NCI-H460 (cell line): ENCODE measurements at regions not wholly inside any gene's neighbourhood (a gene's known extent, or its start where the extent isn't known, plus 50 kb on each side); places are given as distances from the start of the nearest gene placed in this dataset.

Experiments used
- DNase-seq: peaks from one replicate; pipeline ENCODE4 v3.0.0-alpha.2; 2016; ENCODE audit warnings: low read depth; ENCODE audit errors: extremely low read depth

DNA sequence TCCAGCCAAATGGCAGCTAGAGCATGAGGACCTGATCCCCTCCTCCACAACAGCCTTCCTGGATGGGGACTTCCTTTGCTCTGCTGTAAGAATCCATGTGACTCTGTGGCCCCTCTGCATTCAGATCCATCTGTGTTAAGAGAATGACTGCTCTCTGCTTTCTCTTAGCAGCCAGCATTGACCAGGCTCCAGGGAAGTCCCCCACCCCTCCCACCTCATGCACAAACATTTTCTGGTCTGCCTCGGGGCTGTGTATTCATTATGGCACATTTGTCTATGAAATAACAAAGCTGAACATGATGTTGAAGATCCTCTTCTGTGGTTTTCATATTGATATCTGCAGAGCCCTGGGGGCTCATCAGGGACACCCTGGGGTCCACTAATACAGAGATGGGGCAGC is 201.7 kb downstream of the NUAK1 start:
- no peak for DNase-seq

DNA sequence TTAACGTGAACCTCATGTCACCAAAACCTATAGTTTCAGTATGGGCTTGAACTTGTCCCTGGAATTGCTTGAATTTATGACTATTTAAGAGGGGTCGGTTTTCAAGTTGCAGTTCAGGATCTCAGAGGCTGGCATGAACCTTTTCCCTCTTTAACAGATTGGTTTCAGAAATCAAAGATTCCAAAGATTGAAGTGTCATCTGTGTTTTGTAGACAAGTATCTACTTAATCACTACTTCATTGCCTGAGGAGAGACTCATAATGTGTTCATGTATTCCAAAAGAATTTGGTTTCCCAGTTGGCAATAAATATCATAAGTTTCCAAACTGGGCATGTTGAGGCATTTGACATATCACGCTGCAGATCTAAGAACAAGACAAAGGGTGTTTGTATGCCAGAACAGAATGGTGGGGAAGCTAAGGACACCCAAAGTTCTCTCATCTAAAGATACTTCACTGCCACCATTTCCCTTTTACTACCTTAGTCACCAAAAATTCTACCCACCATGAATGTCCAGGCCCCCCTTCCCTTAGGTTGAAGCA is 199.5 kb downstream of the NUAK1 start:
- no peak for DNase-seq

DNA sequence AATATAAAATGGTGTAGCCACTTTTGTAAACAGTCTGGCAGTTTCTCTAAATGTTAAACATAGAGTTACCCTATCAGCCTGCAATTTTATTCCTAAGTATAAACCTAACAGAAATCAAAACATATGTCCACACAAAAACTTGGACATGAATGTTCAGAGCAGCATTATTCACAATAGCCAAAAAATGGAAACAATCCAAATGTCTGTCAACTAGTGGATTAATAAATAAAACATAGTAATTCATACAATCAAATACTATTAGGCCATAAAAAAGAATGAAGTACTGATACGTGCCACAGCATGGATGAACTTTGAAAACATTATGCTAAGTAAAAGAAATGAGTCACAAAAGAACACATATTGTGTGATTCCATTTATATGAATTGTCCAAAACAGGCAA is 196.5 kb downstream of the NUAK1 start:
- DNase-seq = no peak

DNA sequence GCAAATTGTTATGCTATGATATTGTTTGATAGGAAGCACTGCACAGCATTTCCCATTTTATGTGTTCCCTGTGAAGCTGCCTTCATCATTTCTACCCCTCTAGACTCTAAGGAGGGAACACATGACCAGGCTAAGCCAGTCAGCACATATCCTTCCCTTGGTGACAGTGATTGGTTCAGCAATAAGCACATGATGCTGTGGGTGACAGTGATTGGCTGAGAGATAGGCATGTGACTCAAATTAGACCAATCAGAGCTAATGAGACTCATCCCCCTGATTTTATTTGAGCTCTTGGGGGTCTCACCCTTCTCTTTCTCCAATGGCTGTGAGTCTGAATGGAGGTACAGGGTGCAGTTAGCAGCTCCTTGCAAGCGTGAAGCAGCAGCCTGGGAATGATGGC is 195.2 kb downstream of the NUAK1 start:
- DNase-seq = no peak

DNA sequence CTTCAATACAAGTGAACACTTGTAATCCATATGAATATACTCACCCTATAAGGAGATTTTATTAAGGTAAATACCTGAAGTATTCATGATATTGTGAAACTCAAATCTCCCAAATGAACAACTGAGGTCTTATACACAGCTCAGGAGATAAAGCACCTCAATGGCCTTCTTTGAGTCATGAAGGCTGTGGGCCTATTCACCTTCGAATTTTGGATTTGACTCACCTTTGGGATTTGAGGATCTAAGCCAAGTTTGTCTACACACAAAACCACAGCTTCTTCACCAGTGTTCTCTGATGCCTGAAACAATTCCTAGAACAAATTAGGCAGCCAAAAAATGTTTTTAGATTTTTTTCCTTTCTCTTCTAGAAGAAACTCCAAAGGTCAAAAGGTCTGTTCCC is 194.1 kb downstream of the NUAK1 start:
- DNase-seq = no peak

DNA sequence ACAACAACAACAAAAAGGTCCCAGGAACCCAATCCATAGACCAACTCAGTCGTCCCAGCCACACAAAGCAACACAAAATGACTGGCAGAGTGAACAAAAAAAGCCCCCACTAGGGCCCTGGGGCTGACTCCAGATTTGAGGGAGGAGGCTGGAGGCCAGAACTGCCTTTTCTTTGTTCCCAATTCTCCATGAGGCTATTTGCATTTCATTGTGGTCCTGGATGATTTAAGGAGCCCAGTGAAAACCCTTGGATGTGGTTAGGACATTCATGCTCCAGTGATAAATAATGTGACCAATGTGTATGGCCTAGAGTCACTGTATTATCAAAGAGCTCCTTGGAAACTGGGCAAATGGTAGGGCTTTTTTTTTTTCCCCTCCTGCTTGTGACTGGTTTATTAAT is 192.9 kb downstream of the NUAK1 start:
- DNase-seq = no peak

DNA sequence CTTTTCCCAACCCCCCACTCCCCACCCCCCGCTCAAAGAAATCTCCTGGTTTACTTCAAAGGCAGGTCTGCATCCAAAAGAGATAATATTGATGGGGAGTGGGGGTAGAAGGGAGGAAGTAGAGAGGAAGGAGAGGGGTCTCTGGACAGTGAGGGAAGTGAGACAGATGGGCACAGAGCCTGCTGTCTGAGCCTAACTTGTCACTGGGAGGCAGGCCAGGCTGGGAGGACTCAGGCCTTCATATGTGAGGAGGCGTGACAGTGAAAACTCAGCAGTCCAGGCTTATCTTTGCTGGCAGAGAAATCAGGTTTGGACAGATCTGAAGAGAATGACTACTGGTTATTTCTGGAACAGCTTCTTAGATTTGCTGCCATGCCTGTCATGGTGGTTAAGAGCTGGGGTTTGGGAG is 192.3 kb downstream of the NUAK1 start:
- no peak for DNase-seq

DNA sequence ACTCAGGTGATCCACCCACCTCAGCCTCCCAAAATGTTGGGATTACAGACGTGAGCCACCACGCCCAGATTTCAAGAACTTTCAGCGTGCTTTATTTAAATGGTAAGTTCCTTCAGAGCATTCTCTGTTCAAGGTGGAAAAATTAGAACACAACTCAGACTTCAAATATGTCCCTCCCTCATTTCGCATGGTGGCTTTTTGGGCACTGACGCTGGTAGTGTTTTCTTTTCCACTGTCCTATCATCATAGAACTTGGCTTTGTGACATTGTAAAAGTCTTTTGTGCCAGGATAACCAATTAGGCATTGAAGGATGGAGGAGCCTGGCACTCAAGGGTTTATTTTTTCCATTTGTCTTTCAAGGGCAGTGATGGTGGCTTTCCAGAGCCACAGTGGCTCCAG is 190.8 kb downstream of the NUAK1 start:
- DNase-seq = no peak

DNA sequence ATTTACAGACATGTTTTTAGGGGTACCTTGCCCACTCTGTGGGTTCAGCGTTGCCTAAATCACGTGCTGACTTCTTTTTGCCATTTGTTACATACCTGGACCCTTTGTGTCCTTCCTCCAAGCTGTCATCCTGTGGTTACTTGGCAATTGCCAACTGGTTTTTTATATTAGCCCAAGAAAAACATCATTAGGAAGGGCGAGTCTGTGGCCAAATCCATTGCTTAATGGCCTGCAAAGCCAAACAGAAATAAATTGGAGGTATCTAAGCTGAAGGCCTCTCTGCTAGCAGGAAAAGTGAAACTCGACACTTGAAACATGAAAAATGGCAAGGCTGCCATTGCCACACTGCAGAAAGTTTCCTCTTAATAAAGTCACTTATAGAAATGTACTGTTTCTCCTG is 190.4 kb downstream of the NUAK1 start:
- no peak for DNase-seq

DNA sequence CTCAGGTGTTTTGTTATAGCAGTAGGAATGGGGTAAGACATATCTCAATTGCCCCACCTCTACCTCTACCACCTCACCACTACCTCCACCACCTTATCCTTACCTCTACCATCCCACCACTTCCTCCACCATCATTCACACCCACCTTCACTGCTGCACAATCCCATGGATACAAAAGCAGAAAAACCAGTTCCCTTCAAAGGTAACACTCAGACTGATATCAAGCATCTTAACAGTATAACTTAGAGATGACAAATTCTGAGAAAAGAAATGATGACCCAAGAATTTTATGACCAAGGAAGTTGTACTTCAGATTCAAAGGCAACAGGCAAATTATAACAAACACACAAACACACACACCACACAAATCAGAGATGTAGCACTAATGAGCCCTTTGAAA is 189.4 kb downstream of the NUAK1 start:
- no peak for DNase-seq

DNA sequence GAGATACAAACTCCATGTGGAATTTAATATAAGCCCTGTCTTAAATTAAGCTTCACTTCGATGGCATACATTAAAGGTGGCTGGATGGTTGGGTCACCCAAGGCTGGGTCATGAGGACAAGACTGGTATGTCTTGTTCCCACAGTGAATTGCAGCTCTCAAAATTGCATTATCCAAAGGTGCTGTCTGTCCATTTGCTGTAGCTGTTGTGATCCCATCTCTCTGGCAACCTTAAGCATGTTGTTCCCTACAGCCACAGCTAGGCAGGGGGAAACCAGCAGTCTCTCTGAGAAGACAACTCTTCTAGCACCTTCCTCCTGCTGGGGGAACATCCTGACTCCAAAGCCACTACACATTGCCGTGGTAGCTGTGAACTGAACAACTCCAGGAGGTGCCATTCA is 187.0 kb downstream of the NUAK1 start:
- DNase-seq = no peak

DNA sequence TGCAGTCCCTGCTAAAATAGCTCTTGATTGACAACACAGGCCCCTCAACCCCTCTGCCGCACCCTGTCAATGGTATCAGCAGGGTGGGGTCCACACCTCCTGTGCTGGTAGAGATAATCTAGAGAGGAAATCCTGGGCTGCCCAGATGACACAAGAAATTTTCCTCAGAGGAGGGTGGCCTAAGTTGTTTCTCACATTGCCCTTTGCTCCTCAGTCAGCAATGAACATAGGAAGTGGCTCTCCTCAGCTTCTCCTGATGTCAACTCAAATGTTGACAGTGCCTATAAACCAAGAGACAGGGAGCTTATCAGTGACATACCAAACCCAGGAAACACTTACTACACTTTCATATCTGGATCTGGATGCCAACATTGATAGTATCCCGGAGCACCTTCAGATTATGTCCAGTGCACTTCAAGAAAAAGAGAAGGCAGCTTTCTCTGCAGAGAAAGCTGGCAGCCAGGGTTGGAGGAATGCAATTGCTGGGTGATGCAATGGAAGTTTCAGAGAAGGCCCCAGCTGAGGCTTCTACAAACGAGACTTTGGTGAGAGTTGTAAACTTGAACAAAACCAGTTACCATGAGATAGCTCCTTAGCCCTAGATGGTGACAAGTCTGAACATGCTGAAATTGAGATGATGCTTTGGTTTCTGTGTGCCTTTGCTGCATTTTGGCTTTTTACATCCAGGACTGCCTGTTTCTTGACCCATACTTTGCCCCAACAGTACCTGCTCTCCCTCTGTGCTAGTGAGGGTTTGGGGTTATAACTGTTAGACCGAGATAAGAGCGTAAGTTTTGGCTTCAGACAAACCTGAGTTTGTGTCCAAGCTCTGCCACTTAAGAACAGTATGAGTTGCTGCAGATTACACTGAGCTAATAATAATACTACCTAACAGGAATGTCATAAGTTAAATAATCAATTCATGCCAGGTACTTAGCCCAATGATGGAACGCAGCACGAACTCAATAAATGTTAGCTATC is 183.5 kb downstream of the NUAK1 start:
- no peak for DNase-seq

DNA sequence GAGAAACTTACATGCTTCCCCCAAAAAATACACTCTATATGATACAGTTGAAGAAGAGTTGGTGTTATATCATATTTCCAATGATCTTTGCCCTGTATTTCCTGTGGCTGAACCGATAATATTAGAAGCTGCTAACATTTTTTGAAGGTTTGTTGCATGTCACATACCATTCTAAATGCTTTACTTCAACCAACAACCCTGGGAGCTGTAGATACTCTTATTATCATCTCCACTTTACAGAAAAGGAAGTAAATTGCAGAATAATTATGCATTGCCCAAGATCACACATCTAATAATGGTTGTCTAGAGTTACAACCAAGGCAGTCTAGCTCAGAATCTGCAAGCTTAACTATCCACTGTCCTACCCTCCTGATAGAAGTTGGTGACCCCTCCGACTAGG is 182.8 kb downstream of the NUAK1 start:
- no peak for DNase-seq

DNA sequence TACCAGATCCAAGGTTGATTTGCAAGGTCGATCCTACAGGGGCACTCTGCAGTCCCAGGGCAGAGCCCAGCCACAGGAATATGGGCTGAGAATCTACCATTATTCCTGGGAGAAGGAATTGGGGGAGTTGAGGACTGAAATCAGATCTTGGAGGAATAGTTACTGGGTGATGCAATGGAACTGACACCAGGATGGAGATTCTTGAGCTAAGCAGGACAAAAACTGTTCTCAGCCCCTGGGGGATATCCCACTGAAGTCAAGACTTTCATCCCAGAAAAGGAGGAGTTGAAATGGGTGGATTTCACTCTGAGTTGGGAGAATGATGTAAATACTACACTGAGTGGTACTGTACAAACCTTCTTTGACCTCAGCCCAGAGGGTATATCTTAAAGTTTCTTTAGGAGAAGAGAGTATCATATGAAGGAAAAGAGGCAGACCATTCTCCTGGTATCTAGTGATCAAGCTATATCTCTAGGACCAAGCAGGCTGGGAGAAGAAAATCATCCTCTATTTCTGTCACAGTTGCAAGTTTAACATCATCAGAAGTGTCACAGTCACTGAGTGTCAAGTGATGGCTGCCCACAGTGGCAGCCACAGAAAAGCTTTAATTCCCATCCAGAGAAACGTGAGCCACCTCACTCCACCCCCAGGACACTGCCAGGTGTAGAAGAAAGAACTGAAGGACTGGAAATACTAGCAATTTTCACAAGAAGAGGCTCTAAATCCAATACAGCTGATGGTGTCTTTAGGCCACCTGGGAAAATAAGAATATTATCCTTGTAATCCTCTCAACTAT is 181.9 kb downstream of the NUAK1 start:
- DNase-seq = no peak

DNA sequence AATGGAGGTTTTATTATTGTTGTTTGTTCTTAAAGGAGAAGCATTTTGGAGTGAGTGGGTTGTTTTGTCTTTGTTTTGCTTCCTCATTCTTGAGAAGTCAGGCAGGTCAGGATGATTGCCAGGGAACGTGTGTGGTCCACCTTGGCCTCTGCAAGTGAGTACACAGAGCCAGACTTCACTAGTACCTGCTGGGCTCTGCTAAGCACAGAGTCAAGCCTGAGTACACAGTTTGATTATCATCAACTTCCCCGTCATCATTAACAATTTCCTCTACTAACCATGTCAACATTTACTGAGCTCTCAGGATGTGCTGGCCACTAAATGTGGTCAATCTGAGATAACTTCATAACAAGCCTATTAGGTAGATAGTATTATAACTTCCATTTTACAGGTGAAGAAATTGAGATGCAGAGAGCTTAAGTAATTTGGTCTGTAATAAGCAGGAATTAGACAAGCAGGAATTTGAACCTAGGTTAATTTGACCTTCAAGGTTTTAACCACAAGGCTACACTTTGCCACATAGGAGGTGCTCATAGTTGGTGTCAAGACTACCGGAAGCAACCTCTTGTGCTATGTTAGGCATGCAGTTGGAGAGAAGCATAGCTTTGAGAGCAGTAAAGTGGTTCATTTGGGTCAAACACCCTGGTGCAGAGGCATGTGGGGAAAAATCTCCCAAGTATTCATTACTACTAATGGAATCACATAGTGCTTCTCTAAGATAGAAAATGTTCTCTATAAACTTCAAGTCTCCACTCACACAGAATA is 178.3 kb downstream of the NUAK1 start:
- no peak for DNase-seq

DNA sequence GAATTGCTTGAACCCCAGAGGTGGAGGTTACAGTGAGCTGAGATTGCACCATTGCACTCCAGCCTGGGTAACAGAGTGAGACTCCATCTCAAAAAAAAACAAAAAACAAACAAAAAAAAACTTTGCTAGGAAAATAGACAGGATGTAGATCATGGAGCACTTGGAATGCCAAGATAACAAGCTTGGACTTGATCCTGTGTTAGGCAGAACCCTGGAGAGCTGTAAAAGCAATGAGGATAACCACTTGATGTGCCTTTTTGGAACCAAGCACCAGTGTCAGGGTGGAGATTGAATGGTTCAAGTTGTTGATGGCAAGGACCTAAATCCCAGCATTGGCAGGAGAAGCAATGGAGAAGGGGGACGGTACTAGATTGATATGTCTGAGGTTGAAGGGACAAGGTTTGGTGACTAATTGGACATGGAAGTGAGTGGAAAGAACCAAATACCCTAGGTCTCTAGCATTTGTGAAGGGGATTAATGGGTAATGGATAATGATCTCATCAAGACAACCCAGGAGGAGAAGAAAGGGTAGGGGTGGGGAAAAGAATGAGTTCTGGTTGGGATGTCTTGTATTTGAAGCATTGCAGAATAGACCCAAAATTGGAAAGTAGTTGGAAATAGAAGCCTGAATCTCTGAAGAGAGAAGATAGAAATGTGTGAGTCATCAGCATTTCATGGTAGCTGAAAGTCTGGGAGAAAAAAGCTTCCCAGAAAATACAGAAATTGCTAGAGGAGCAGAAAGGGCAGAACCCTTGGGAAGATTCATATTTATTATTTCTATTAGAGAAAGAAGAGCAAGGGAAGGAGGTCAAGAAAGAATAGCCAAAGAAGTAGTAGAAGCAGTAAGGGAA is 176.7 kb downstream of the NUAK1 start:
- DNase-seq = no peak

DNA sequence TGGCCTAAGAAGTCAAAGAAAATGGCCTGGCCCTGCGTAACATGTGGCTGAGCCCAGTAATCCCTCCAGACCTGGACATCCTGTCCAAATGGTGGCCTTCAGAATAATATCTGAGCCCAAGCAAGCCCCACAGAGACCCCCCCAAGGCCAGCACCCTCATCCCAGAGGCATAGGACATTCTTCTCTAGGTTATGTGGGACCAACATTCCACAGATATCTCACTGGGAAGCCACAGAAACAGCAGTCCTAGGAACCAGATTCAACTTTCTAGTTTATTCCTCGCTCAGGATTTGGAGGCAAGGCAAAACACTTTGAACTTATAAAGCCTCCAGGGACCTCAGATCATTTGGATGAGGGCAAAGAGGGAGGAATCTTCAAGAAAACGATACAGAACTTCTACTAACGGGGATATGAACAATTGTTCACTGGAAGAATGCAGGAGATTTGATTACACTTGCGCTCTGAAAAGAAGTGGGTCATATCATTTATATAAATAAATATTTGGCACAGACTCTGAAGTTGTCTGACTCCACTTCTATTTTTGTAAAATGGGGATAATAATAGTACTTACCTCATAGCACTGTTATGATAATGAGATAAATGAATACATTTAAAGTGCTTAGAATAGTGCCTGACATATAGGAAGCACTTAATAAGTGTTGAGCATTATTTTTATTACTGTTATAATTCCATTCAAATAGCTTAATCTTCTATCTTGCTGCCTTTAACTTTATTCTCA is 171.5 kb downstream of the NUAK1 start:
- no peak for DNase-seq

DNA sequence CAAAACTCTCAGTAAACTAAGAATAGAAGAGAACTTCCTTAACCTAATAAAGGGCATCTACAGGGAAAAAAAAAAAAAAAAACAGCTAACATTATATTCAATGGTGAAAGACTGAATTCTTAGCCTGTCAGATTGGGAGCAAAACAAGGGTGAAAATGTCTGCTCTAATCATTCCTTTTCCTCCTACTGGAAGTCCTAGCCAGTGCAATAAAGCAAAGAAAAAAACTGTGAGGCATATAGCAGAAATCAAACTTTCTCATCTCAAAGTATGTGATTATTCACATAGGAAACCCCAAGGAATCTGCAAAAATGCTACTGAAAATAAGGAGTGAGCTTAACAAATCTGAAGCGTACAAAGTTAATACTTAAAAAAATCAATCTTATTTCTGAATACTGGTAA is 170.7 kb downstream of the NUAK1 start:
- no peak for DNase-seq

DNA sequence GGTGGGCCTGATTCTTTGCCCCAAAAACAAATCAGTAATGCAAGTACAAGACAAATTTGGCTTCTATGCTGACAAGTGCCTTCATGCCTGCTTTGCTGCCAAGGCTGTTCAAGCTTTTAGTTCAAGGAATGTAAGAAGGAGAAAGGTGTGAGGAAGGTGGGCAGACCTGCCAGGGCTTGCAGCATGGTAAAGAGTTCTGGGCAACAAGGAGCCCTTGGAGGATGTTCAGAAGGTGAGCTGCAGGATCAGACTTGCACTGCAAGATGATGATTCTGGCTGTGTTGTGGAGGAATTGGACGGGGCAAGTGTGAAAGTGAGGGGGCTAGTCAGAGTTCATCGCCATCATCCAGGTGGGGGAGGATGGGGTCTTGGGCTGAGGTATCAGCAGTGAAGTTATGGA is 167.9 kb downstream of the NUAK1 start:
- no peak for DNase-seq
